ENCODE measurements at regions not wholly inside any gene's neighbourhood (a gene's known extent, or its start where the extent isn't known, plus 50 kb on each side); places are given as distances from the start of the nearest gene placed in this dataset.

DNA sequence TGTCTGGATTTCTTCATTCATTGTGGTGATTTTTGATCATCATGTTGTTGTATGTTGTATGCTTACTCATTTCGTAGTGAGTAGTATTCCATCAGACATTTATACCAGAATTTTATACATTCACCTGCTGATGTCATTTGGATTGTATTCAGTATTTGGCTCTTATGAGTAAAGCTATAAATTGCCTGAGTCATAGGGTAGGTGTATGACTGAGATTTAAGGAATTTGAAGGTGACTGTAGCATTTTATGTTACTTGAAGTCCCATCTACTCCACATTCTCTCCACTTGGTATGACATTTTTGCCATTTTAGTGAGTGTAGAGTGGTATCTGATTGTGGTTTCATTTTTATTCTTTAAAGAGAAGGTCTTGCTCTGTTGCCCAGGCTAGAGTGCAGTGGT, 548.2 kb downstream of the TBC1D22A start:
- TF ChIP-seq, protein P1, sequence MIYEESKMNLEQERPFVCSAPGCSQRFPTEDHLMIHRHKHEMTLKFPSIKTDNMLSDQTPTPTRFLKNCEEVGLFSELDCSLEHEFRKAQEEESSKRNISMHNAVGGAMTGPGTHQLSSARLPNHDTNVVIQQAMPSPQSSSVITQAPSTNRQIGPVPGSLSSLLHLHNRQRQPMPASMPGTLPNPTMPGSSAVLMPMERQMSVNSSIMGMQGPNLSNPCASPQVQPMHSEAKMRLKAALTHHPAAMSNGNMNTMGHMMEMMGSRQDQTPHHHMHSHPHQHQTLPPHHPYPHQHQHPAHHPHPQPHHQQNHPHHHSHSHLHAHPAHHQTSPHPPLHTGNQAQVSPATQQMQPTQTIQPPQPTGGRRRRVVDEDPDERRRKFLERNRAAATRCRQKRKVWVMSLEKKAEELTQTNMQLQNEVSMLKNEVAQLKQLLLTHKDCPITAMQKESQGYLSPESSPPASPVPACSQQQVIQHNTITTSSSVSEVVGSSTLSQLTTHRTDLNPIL (CRISPR knock-in tag; IDR thresholded peaks at IDR 0.05; ENCODE audit: low read depth), result no peak

DNA sequence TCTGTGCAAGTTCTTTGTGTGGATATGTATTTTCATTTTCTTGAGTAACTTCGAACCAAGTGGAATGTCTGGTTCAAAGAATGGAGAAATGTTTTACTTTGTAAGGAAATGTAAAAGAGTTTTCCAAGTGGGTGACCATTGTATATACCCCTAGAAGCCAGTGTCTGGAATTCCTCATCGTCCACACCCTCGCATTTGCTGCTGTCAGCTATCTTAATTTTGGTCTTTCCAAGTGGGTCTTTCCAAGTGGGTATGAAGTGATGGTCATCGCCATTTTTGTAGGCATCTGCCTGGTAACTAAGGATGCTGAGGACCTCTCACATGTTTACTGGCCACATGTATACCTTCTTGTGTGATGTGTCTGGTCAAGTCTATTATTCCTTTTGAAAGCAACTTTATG, 547.5 kb downstream of the TBC1D22A start:
- TF ChIP-seq CSDC2 (CRISPR knock-in tag; IDR thresholded peaks at IDR 0.05) (no peak), PATZ1 (CRISPR knock-in tag; IDR thresholded peaks at IDR 0.05; ENCODE audit: borderline replicate concordance) (no peak), TSHZ2 (CRISPR knock-in tag; IDR thresholded peaks at IDR 0.05) (no peak), PPARA (CRISPR knock-in tag; IDR thresholded peaks at IDR 0.05; ENCODE audit: borderline replicate concordance) (no peak), TCF4 (CRISPR knock-in tag; IDR thresholded peaks at IDR 0.05; ENCODE audit: borderline replicate concordance) (no peak), ESRRG (CRISPR knock-in tag; IDR thresholded peaks at IDR 0.05) (no peak), ZNF565 (CRISPR knock-in tag; conservative IDR thresholded peaks at IDR 0.05; ENCODE audit: low read depth) (no peak), TOX (CRISPR knock-in tag; IDR thresholded peaks at IDR 0.05; ENCODE audit: borderline replicate concordance) (no peak), ZFP3 (CRISPR knock-in tag; IDR thresholded peaks at IDR 0.05) (no peak), RARB (CRISPR knock-in tag; IDR thresholded peaks at IDR 0.05) (no peak), ISL1 (CRISPR knock-in tag; IDR thresholded peaks at IDR 0.05) (no peak), ZNF8 (CRISPR knock-in tag; IDR thresholded peaks at IDR 0.05) (no peak), BACH2 (CRISPR knock-in tag; IDR thresholded peaks at IDR 0.05; ENCODE audit: borderline replicate concordance) (no peak), ZFP30 (CRISPR knock-in tag; IDR thresholded peaks at IDR 0.05) (no peak), GLIS3 (CRISPR knock-in tag; IDR thresholded peaks at IDR 0.05) (no peak)
- TF ChIP-seq, protein P2, sequence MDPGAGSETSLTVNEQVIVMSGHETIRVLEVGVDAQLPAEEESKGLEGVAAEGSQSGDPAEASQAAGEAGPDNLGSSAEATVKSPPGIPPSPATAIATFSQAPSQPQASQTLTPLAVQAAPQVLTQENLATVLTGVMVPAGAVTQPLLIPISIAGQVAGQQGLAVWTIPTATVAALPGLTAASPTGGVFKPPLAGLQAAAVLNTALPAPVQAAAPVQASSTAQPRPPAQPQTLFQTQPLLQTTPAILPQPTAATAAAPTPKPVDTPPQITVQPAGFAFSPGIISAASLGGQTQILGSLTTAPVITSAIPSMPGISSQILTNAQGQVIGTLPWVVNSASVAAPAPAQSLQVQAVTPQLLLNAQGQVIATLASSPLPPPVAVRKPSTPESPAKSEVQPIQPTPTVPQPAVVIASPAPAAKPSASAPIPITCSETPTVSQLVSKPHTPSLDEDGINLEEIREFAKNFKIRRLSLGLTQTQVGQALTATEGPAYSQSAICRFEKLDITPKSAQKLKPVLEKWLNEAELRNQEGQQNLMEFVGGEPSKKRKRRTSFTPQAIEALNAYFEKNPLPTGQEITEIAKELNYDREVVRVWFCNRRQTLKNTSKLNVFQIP (CRISPR knock-in tag; IDR thresholded peaks at IDR 0.05; ENCODE audit: borderline replicate concordance, low read depth), result no peak
- TF ChIP-seq, protein P3, sequence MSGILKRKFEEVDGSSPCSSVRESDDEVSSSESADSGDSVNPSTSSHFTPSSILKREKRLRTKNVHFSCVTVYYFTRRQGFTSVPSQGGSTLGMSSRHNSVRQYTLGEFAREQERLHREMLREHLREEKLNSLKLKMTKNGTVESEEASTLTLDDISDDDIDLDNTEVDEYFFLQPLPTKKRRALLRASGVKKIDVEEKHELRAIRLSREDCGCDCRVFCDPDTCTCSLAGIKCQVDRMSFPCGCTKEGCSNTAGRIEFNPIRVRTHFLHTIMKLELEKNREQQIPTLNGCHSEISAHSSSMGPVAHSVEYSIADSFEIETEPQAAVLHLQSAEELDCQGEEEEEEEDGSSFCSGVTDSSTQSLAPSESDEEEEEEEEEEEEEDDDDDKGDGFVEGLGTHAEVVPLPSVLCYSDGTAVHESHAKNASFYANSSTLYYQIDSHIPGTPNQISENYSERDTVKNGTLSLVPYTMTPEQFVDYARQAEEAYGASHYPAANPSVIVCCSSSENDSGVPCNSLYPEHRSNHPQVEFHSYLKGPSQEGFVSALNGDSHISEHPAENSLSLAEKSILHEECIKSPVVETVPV (CRISPR knock-in tag; IDR thresholded peaks at IDR 0.05), result no peak
- TF ChIP-seq, protein P1 (CRISPR knock-in tag; IDR thresholded peaks at IDR 0.05; ENCODE audit: low read depth), result no peak
- ATAC-seq, result no peak

More for the DNA sequence above, 548.2 kb downstream of the TBC1D22A start:
- no peak for ATAC-seq

DNA sequence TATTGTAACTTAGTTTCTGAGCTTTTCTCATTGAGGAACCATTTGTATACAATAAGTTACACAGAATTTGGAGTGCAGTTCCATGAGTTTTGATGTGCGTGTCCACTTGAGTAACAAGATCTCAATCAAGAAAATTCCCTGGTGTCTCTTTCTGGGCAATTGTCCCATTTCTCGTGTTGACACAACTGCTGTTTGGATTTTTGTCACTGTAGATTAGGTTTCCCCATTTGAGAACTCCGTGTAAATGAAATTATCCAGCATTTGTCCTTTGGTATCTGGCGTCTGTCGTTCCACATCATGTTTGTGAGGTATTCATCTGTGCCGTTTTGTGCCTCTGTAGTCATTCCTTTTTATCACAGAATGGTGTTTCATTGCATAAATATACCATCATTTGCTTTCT, 547.0 kb downstream of the TBC1D22A start:
- ATAC-seq, result no peak
- TF ChIP-seq, protein P3 (CRISPR knock-in tag; IDR thresholded peaks at IDR 0.05), result no peak
- TF ChIP-seq ZFP3 (CRISPR knock-in tag; IDR thresholded peaks at IDR 0.05) (no peak), ZNF565 (CRISPR knock-in tag; conservative IDR thresholded peaks at IDR 0.05; ENCODE audit: low read depth) (no peak), ZFP30 (CRISPR knock-in tag; IDR thresholded peaks at IDR 0.05) (no peak), RARB (CRISPR knock-in tag; IDR thresholded peaks at IDR 0.05) (no peak), BACH2 (CRISPR knock-in tag; IDR thresholded peaks at IDR 0.05; ENCODE audit: borderline replicate concordance) (no peak), ESRRG (CRISPR knock-in tag; IDR thresholded peaks at IDR 0.05) (no peak), ZC3H10 (CRISPR knock-in tag; IDR thresholded peaks at IDR 0.05) (no peak), ZNF70 (CRISPR knock-in tag; IDR thresholded peaks at IDR 0.05) (no peak)
- TF ChIP-seq, protein P1 (CRISPR knock-in tag; IDR thresholded peaks at IDR 0.05; ENCODE audit: low read depth), result no peak
- TF ChIP-seq, protein P2 (CRISPR knock-in tag; IDR thresholded peaks at IDR 0.05; ENCODE audit: borderline replicate concordance, low read depth), result no peak

Measured in SK-N-SH treated with all-trans-retinoic acid at 6 μM for 48 hours (cell line).